BJ (cell line): ENCODE measurements at regions not wholly inside any gene's neighbourhood (a gene's known extent, or its start where the extent isn't known, plus 50 kb on each side); places are given as distances from the start of the nearest gene placed in this dataset.

Experiments
- CTCF ChIA-PET: fragments of 350-600 bp; formaldehyde crosslinking; extraction: SDS; loops from one replicate; lab custom pipeline; 2021; ENCODE audit warnings: antibody characterized with exemption, inconsistent platforms; lab: Yijun Ruan, JAX
- POLR2A ChIA-PET: fragments of 300-600 bp; sonication (Branson Sonifier 250); formaldehyde crosslinking; extraction: SDS; loops from one replicate; lab custom pipeline; 2021; ENCODE audit warnings: antibody characterized with exemption; lab: Charles Lee
- DNase-seq: peaks from one replicate; pipeline ENCODE4 v3.0.0-alpha.2; 2011; ENCODE audit warnings: low read depth
- H3K27me3 ChIP-seq: 2 replicates; pipeline ENCODE4 v1.6.0; 2011; ENCODE audit warnings: low read length; ENCODE audit not compliant: control insufficient read depth, insufficient read depth
- H3K36me3 ChIP-seq: 2 replicates; pipeline ENCODE4 v1.5.1; 2011; ENCODE audit warnings: low read length; ENCODE audit not compliant: control insufficient read depth, insufficient read depth
- H3K4me3 ChIP-seq: 2 replicates; pipeline ENCODE4 v1.5.1; 2011; ENCODE audit warnings: low read depth, mild to moderate bottlenecking, control low read depth, low read length
- CTCF ChIP-seq: IDR thresholded peaks from 2 replicates; pipeline ENCODE4 v1.5.1; 2011; ENCODE audit warnings: low read depth, mild to moderate bottlenecking, control low read depth, inconsistent platforms, low read length, moderate library complexity; ENCODE audit not compliant: insufficient read depth

- Histone ChIP-seq H3K36me3 (no peaks in the 10 kb centered on the region), H3K4me3 (no peak overlapping the region), H3K27me3 (no peaks in the 10 kb centered on the region)
- no peak for DNase-seq
- CTCF ChIA-PET: no interaction called here
- POLR2A ChIA-PET: no interaction called here
- no peak for TF ChIP-seq CTCF
Measured at GRCh38 chr5:106163233-106163632, 1507.5 kb downstream of the EFNA5 start.

- TF ChIP-seq CTCF: no peak
- Histone ChIP-seq H3K4me3 (no peak overlapping the region), H3K27me3 (no peaks in the 10 kb centered on the region), H3K36me3 (no peaks in the 10 kb centered on the region)
- CTCF ChIA-PET: no interaction called here
- no peak for DNase-seq
- POLR2A ChIA-PET: no interaction called here
Measured at GRCh38 chr5:106159616-106160015, 1511.1 kb downstream of the EFNA5 start.

GRCh38 chr5:106154280-106154716, 1516.4 kb downstream of the EFNA5 start:
- CTCF ChIA-PET: no interaction called here

GRCh38 chr5:106152569-106152968, 1518.2 kb downstream of the EFNA5 start:
- ChIA-PET POLR2A (no interaction called here), CTCF (no interaction called here)
- no peaks in the 10 kb centered on the region for H3K27me3 ChIP-seq
- H3K36me3 ChIP-seq: no peaks in the 10 kb centered on the region
- H3K4me3 ChIP-seq: no peak overlapping the region
- no peak for TF ChIP-seq CTCF
- DNase-seq: no peak

More at GRCh38 chr5:106154280-106154716, 1516.4 kb downstream of the EFNA5 start:
- TF ChIP-seq CTCF: no peak
- POLR2A ChIA-PET: no interaction called here
- Histone ChIP-seq H3K4me3 (no peak overlapping the region), H3K27me3 (no peaks in the 10 kb centered on the region), H3K36me3 (no peaks in the 10 kb centered on the region)
- no peak for DNase-seq

- CTCF ChIA-PET: no interaction called here
- no peaks in the 10 kb centered on the region for H3K27me3 ChIP-seq
Measured at GRCh38 chr5:106142116-106142515, 1528.6 kb downstream of the EFNA5 start.

More at GRCh38 chr5:106142116-106142515, 1528.6 kb downstream of the EFNA5 start:
- DNase-seq: no peak
- POLR2A ChIA-PET: no interaction called here
- no peak for TF ChIP-seq CTCF
- Histone ChIP-seq H3K36me3 (no peaks in the 10 kb centered on the region), H3K4me3 (no peak overlapping the region)
